EL (cell line): ENCODE measurements at regions not wholly inside any gene's neighbourhood (a gene's known extent, or its start where the extent isn't known, plus 50 kb on each side); places are given as distances from the start of the nearest gene placed in this dataset.
"Not testable (repeated sequence)": the region's sequence is repeated elsewhere in the genome, so short reads cannot be mapped to it uniquely, and the experiment has no call there.

Source experiments
- DNase-seq: peaks from one replicate; pipeline ENCODE4 v3.0.0-alpha.2; 2016

DNA sequence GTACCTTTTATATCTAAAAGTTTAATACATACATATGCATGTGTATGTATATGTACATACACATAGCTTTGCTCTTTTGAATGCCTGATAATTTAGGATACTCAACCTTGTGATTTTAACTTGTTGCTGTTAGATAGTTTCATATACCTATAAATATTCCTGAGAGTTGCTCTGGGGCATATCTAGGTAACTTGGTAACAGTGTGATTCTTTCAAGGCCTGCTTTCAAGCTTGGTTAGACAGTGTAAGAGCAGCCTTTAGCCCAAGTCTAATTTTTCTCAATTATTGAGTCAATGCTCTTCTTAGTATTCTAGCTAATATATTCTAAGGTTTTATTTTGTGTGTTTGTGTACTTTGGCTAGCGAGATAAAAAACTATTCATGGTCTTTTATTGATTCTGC, 762.1 kb upstream of the MIR17HG start:
- DNase-seq, result no peak

DNA sequence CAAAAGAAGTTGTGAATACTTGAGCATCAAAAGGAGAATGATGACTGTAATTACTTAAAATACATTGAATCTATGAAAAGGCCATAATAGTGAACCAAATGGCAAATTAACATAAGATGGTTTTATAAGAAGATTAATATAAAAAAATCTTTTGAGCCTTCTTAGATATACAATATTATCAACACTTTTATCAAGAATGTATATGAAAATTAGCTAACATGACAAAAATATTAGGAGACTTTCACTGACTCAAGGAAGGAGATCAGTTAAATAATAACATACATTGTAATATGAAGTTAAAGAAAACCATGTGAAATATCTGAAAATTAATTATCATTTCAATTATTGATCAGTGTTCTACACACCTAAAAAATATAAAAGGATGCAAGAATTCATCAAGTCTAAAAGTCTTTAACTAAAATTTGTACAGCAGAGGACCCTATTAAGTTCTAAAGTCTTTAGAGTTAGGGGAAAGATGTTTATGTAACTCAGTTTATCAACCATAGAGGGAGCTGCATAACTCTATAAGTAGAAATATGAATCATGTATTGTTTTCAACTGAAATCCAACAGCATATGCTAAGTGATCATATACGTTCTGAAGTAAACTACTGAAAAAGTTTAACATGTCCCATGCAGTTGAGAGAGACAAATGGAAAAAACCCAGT, 756.1 kb upstream of the MIR17HG start:
- no peak for DNase-seq

DNA sequence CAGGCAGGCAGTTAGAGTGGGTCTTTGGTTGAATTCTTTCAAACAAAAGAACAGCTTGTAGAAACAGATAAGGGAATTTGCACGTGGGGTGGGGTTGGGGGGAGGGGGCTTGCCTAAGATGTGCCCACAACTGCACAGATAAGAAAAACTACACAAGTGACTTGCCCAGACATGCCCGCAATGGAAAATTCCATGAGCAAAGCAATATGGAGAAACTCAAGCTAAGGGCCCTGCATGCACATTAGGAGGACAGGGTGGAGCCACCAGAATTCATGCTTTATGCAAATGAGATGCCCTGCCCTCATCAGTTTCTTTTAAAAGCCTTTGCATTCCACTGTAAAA, 755.6 kb upstream of the MIR17HG start:
- DNase-seq, result no peak

DNA sequence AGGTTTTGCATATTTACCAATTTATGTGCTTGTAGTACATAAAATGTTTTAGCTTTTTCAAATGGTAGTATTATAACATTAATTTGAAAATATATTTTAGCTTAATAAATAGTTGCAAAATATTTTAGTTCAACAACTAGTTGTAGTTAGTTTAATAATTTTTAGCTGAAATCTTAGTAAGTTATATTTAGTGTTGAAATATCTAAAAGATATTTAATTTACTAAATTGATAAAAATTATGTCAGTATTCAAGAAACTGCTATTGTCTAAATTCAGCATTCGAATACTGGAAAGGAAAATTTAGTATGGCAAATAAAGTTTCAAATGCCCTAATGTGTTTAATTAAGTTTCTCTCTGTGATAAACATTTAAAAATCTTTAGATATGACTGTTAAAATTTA, 754.5 kb upstream of the MIR17HG start:
- no peak for DNase-seq

DNA sequence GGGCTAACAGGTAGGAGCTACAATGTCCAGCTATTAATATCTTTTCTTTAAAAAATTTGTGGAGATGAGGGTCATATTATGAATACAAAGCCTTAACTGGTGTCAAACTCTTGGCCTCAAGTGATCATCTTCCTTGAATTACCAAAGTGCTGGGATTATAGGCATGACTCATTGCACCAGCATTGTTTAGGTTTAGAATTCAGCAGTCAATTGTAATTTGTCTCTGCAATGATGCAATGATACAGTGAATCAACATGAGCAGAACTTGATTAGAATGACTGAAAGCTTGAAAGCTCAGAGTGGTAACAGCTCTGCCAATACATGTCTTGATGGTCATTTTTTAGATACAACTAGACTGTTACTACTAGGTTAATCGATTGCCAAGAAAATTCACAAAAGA, 752.8 kb upstream of the MIR17HG start:
- DNase-seq, result peak; percentile 68

DNA sequence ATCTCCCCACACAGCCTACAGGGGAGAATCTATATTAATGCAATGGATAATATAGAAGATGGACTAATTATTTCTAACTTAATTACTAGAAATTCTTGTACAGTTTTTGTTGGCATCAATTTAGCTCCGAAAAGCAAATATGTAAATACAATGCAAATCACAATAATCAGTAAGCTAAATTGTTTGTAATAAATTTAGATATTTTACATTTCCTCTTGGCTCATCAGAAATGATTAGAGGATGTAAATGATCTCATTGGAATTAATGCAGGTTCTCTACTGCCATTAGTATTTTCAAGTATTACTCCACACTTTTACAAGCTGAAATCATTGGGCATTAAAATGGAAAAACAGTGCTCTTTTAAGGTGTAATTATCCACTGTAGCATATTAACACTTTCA, 741.8 kb upstream of the MIR17HG start:
- DNase-seq, result no peak

DNA sequence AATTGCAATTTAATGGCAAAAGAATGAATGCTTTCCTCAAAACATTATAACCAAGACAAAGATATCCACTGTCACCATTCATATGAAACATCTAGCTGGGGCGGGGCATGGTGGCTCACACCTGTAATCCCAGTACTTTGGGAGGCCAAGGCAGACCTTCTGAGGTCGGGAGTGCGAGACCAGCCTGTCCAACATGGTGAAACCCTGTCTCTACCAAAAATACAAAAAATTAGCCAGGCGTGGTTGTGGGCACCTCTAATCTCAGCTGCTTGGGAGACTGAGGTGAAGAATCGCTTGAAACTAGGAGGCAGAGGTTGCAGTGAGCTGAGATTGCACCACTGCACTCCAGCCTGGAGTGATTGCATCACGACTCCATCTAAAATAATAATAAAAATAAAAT, 740.6 kb upstream of the MIR17HG start:
- not testable (repeated sequence) for DNase-seq

DNA sequence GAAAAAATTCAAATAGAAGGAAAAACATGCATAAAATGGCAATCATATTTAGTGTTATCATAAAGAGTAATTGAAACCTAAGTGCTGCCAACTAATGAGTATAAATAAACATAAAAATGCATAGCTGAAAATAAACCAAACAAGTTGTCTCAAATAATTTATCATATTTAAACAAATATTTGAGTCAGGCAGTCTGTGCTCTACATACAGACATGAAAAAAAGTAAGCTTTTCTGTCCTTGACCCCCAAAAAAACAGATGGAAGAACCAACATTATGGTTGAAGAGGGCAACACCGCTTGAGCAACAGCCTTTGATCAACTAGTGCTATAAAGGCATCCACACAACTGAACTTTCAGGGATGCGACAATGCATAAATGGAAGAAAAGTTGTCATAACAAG, 735.1 kb upstream of the MIR17HG start:
- no peak for DNase-seq

DNA sequence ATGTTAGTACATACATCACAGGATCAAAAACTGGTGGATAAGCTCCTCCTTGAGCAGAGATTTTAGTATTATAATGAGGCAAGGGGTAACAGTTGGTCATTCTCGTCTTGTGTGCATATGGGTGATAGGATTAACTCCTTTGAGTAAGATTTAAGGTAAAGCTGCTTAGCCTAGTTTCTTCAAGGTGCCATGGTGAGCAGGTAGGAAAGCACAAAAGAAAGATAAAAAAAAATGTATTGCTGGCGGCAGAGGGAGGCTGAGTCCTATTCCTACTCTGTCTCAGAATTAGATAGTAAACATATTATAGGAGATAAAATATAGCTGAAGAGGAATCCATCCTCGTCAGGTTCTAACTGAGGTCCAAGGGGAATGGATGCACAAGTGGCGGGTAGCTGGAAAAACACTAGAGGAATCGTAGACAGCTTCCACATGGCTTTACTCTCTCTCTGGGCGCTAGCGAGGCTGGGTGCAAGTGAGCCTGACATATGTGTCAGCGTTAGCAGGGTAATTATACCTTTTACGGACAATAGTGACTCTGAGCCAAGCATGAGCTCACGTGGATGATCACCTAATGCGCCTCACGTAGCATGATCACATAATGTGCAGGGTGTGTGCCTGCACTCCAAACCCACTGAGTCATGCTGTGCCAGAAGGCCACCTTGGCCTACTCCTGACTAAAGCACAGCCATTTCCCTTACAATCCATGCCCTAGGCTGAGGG, 734.3 kb upstream of the MIR17HG start:
- DNase-seq, result no peak

DNA sequence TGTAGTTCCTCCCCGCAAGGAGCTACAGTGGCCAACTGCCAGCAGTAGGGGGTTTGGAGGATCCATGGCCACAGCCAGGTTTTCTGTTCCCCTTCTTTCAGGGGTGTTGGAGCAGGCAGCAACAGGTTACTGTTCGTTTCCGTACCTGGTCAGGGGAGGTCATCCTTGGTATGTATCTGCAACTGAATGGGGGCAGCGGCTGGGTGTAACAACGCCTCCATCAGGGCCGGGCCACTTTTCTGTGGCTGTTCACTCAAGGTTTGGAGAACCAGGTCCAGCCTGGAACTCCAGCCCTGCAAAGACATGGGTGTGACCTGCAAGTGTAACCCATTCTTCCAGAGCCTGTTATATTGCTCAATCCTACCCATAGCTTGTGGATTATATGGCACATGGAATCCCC, 732.3 kb upstream of the MIR17HG start:
- DNase-seq, result no peak

DNA sequence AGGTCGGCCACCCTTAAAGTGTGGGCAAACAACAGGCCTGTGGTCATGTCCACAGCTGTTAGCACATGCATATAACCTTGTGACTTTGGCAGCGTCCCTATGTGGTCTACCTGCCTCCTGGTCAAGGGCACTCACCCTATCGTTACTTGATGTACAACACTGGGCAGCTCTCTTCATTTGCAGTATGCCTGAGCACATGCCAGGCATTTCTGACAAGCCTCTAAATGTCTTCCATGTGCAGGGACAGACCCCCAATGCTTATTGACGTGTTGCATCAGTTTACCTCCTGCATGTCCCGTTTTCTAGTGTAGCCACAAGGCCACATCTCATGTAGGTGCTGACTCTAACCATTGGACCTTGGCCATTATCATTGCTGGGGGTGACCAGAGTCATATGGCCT, 731.7 kb upstream of the MIR17HG start:
- no peak for DNase-seq

DNA sequence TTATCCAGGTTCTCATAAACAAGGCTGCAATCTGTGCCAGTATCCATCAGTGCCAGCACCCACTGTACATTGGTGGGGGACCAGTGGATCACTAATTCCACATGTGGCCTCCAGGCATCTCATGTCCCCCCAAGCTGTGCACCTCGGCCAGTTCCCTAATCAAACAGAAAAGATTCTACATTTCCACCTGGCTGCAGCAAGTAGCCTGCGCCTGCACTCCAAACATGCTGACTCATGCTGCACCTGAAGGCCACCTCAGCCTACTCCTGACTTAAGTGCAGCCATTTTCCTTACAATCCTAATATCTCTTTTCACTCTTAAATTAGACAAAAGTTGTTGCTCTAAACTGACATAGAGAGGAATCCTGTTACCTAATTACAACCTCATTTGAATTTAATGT, 729.4 kb upstream of the MIR17HG start:
- DNase-seq, result no peak

DNA sequence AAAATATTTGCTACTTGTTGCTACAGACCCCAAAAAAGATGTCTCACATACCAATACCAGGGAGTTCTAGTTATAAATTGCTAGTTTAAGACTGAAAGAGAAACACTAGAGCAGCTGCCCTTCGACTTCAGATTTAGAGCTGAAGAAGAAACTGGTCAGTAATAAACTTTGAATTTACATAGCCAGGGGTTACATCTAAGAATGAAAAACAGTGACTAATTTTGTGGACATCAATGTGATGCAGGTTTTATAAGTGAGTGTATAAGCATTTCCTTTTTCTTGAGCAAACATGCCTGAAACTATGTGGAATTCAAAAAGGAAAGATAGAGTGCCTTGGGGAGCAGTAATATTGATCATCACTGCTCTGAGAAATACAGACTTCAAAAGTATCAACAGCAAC, 724.9 kb upstream of the MIR17HG start:
- DNase-seq, result peak; percentile 50

DNA sequence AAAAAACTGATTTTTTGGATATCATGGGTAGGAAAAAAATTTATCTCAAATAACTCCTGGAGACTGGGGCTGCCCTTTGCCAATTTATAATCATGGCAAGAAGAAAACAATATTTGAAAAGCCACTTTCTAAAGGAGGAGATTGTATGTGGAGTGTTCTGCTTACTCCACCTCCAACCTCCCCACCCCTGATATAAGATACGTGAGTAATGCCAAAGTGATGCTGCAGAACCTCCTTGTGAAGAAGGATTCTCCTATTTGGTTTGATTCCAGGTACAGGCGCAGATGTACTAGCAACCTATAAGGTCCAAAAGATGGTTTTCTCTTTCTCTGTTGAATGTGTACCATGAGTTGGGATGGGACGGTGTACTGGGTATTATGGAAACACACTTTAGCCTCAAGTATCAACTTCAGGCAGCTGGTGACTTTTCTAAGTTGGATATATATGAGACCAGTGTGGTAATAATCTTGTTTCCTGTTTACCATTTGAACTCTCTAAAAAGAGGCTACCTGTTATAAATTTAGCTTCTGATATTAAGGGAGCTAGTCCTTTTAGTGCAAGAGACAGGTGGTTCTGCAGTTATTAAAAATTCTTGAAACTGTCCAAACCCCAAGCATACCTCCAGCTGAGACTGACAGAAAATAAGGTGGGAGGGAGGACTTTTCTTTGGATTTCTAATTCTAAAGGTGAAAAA, 724.0 kb upstream of the MIR17HG start:
- no peak for DNase-seq

DNA sequence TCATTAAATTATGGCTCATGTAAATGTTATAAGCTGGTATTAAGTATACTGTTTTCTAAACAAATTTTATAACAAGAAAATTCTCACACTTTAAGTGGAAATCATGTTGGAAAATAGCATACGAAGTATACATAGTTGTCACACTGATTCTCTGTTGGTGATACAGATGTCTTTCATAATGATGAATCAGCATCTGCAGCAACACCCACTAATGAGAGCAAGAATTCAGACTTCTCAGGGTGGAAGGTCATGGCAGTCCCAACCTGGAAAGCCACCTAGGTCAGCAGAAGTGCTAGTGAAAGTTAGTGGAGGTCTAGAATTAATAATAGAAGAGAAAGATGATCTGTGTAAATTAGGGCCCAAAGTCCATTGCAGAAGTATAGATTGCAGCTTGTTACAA, 719.7 kb upstream of the MIR17HG start:
- no peak for DNase-seq

DNA sequence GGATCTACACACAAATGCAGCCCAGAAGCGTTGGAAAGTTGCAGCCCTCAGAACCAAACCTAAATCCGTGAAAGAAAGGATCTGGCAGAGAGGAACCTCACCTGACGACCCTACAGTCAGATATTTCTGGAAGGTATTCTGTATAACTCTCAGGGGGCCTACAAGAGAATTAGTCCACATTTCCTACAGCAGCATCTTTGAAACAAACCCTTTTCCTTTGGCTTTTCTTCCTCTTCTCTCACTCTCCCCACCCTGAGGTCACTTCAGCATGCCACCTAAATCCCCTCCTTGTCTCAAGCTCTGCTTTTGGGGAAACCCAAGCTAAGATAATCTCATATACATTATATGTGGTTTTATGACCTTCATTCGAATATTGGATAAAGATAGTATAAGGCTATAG, 719.0 kb upstream of the MIR17HG start:
- DNase-seq, result no peak

DNA sequence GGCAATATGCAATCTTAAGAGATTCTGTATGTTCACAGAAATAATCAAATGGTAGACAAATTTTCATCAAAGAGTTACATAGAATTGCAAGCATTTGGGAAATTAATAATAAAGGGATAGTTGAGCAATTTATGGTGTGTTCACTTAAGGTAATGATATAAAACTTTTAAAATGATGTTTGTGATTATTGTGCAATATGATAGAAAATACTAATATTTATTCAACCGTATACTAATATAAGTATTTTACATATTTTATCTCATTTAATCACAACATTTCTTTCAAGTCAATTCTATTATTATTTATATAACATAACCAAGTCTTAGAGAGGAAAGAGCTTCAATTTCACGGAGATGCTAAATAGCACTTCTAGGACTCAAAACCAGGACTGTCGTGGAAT, 716.8 kb upstream of the MIR17HG start:
- DNase-seq, result no peak

DNA sequence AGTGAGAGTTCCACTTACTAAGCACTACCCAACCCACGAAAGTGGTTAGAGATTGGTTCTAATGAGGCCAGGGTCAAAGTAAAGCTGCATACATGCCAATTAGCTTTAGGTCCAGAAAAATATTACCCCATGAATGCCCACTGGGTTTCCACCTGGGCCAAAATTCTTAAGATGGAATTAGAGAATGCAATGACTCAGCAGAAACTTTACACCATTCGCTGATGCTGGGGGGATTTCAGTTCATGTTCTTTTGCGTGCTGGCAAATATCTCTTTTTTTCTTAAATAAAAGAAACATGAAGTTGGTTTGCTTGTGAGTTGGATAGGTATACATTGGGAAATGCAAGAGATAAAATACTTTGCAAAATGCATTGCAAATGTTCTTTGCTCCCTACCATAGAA, 715.3 kb upstream of the MIR17HG start:
- no peak for DNase-seq

DNA sequence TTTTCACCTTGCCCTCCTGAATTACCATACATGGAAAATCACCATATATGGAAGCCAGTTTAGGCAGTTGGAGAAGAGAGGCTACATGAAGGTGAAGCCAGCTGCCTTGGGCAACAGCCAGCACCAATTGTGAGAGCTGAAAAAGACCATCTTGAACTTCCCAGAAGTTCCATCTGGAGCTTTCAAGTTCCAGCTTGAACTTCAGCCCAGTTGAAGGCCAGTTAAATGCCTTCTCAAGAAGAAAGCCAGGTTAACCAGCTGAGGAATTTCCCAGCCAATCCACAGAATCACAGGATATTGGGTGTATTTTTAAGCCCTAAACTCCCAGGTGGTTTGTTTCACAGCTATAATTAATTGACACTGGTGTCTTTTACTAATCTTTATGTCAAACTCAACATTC, 713.6 kb upstream of the MIR17HG start:
- no peak for DNase-seq

DNA sequence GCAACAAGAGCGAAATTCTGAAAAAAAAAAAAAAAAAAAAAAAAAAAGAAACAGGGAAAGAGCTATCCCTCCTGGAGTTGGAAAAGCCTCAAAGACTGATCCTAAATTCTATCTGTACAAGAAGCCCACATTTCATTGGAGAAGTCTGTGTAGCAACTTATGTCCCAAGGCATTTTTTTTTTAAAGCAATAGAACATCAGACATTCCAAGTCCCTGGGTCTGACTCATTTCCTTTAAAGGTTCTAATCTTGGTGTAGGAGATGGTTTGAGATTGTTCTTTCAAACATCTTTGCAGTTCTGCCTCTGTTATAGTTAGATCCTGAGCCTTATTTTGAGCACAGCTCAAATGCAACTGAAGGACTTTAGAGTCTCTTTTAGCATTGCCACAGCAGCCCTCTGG, 706.5 kb upstream of the MIR17HG start:
- peak; percentile 71 for DNase-seq

DNA sequence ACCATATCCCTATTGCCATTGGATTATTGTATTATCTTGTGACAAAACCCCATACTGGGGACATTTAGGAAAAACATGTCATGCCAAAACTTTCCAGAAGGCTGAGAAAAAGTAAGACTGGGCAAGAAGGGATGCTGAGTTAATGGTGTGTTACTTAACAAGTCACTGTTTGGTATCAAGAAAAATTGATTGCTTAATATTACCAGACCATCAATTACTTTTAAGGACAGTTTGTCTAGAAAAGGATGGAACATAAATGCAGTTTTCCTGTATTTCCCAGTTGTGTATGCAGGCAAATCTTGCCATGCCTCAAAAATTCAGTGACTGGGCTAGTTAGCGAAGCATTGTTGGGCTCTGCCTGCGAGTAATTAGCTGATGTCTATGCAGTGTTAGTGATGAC, 705.6 kb upstream of the MIR17HG start:
- no peak for DNase-seq

DNA sequence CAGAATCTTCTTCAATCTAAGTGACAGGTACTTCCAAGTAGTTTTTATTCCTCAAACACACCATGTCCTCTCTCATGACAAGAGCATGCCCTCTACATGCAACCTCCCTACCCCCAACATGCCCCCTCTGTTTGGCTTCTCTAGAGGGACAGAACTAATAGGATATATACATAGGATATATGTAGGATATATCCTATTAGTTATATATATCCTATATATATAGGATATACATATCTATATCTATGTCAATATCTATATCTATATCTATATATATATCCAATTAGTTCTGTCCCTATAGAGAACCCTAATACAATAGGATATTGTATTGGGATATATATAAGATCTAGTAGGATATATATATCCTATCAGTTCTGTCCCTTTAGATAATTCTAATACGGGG, 701.9 kb upstream of the MIR17HG start:
- no peak for DNase-seq

DNA sequence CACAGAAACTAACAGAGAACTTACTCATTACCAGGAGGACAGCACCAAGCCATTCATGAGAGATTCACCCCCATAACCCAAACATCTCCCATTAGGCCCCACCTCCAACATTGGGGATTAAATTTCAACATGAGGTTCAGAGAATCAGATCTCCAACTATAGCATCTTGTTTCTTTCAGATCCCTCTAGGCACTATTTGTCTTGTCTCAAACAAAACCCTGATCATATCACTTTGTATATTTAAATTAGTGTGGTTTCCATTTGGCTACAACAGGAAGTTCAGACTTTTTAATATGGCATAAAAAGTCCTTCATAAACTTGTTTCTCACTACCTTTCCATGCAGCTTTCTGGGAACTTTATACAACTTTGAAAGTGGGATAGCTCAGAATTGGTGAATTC, 699.0 kb upstream of the MIR17HG start:
- no peak for DNase-seq

DNA sequence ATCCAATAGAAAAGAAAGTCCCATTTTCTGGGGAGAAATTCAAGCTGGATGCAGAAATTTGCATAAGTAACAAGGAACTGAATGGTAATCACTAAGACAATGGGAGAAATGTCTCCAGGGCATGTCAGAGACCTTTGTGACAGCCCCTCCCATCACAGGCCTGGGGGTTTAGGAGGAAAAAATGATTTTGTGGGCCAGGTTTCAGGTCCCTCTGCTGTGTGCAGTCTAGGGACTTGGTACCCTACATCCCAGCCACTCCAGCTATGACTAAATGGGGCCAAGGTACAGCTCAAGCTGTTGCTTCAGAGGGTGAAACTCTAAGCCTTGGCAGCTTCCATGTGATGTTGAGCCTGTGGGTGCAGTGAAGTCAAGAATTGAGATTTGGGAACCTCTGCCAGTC, 695.5 kb upstream of the MIR17HG start:
- DNase-seq, result no peak

DNA sequence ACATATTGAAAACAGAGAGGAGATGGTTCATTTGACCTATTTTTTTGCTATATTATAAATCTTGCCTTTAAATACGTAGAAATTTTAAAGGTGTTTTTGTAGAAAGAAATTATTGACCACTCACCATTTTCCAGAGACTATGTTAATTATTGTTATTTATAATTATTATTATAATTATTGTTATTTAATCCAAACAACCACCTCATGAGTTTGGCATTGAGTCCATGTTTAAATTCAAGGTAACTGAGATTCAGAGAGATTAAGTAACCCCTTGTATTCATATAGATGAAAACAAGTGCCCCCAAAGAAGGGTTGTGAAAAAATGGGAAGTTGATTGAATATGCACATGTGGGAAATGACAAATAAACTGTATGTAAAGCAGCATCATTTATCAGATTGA, 692.5 kb upstream of the MIR17HG start:
- DNase-seq, result no peak
